Immature natural killer cell (primary cell): ENCODE measurements at regions not wholly inside any gene's neighbourhood (a gene's known extent, or its start where the extent isn't known, plus 50 kb on each side); places are given as distances from the start of the nearest gene placed in this dataset.
"Not testable (repeated sequence)": the region's sequence is repeated elsewhere in the genome, so short reads cannot be mapped to it uniquely, and the experiment has no call there.

ENCODE experiments used
- DNase-seq, 3 donors: peaks; one replicate each; pipeline ENCODE4 v3.0.0; 2022; ENCODE audit warnings: mixed read lengths in 1 of 3
- H3K27ac Mint-ChIP-seq, 6 donors: one replicate each; pipeline ENCODE4 v1.8.0; 2020; ENCODE audit warnings: mixed read lengths in 6 of 6, mild to moderate bottlenecking in 5 of 6, inconsistent platforms in 4 of 6, moderate library complexity in 3 of 6
- H3K27me3 Mint-ChIP-seq, 3 donors: one replicate each; pipeline ENCODE4 v1.8.0; 2020 to 2021; ENCODE audit warnings: low read depth in 3 of 3, mild to moderate bottlenecking in 3 of 3, mixed read lengths in 3 of 3, moderate library complexity in 3 of 3, inconsistent platforms in 1 of 3
- H3K36me3 Mint-ChIP-seq, 3 donors: one replicate each; pipeline ENCODE4 v1.8.0; 2020; ENCODE audit warnings: mixed read lengths in 3 of 3, inconsistent platforms in 2 of 3, mild to moderate bottlenecking in 2 of 3
- H3K4me1 Mint-ChIP-seq, 2 donors: one replicate each; pipeline ENCODE4 v1.8.0; 2020; ENCODE audit warnings: inconsistent platforms in 2 of 2, mild to moderate bottlenecking in 2 of 2, mixed read lengths in 2 of 2, moderate library complexity in 1 of 2
- H3K4me3 Mint-ChIP-seq, 5 donors: one replicate each; pipeline ENCODE4 v1.8.0; 2020; ENCODE audit warnings: mild to moderate bottlenecking in 5 of 5, mixed read lengths in 5 of 5, inconsistent platforms in 3 of 5, moderate library complexity in 3 of 5
- H3K9me3 Mint-ChIP-seq, 6 donors: one replicate each; pipeline ENCODE4 v1.8.0; 2020; ENCODE audit warnings: mild to moderate bottlenecking in 6 of 6, mixed read lengths in 6 of 6, inconsistent platforms in 4 of 6, moderate library complexity in 3 of 6

- H3K27ac Mint-ChIP-seq: no peak overlapping the region
- H3K36me3 Mint-ChIP-seq: no peaks in the 10 kb centered on the region
- H3K4me3 Mint-ChIP-seq: no peak overlapping the region
- no peak for DNase-seq
- H3K4me1 Mint-ChIP-seq: no peaks in the 10 kb centered on the region
- no peaks in the 10 kb centered on the region for H3K27me3 Mint-ChIP-seq
- H3K9me3 Mint-ChIP-seq: peaks cover 0 to 28% (median 7%) of the 10 kb centered on the region in 6 donors
Observed at GRCh38 chr14:30194741-30195148, 267.1 kb upstream of the PRKD1 start.

- peaks cover 0 to 19% (median 3%) of the 10 kb centered on the region in 6 donors for H3K9me3 Mint-ChIP-seq
- DNase-seq: no peak
- H3K4me3 Mint-ChIP-seq: no peak overlapping the region
- H3K4me1 Mint-ChIP-seq: no peaks in the 10 kb centered on the region
- H3K36me3 Mint-ChIP-seq: no peaks in the 10 kb centered on the region
- no peaks in the 10 kb centered on the region for H3K27me3 Mint-ChIP-seq
- no peak overlapping the region for H3K27ac Mint-ChIP-seq
Observed at GRCh38 chr14:30195941-30196340, 268.3 kb upstream of the PRKD1 start.

DNA sequence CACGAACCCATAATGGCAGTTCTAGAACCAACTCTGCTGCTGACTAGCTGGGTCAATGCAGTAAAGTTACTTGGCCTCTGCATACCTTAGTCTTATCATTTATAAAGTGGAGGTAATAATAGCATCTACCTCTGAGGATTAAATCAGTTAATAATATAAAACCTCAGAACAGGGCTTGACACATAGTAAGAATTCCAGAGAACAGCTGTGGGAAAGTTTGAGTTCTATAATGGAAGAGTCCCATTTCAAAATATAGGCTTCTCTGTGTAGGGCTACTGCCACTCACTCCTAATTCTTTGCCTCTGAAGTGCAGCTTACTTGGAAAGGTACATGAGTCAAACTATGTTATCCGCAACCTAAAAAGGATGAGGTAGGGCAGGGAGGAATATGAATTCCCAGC, 269.2 kb upstream of the PRKD1 start:
- H3K4me1 Mint-ChIP-seq: no peaks in the 10 kb centered on the region
- no peak overlapping the region for H3K4me3 Mint-ChIP-seq
- no peak overlapping the region for H3K27ac Mint-ChIP-seq
- peaks cover 0 to 15% (median 2%) of the 10 kb centered on the region in 6 donors for H3K9me3 Mint-ChIP-seq
- no peaks in the 10 kb centered on the region for H3K36me3 Mint-ChIP-seq
- no peaks in the 10 kb centered on the region for H3K27me3 Mint-ChIP-seq
- no peak for DNase-seq

DNA sequence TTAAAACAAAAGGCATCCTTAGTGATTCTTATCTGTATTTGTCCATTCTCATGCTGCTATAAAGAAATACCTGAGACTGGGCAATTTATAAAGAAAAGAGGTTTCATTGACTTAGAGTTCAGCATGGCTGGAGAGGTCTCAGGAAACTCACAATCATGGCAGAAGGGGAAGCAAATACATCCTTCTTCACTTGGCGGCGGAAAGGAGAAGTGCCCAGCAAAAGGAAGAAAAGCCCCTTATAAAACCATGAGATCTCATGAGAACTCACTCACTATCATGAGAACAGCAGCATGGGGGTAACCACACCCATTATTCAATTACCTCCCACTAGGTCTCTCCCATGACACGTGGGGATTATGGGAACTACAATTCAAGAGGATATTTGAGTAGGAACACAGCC, 271.1 kb upstream of the PRKD1 start:
- not testable (repeated sequence) for DNase-seq, H3K4me1 Mint-ChIP-seq, H3K9me3 Mint-ChIP-seq, H3K27ac Mint-ChIP-seq, H3K27me3 Mint-ChIP-seq, H3K4me3 Mint-ChIP-seq, H3K36me3 Mint-ChIP-seq

- Mint-ChIP-seq H3K36me3 (no peaks in the 10 kb centered on the region), H3K4me3 (no peak overlapping the region), H3K4me1 (no peaks in the 10 kb centered on the region), H3K27me3 (no peaks in the 10 kb centered on the region), H3K9me3 (peaks cover 0 to 11% (median 4%) of the 10 kb centered on the region in 6 donors), H3K27ac (no peak overlapping the region)
- no peak for DNase-seq
Observed at GRCh38 chr14:30204431-30204980, 276.9 kb upstream of the PRKD1 start.

DNA sequence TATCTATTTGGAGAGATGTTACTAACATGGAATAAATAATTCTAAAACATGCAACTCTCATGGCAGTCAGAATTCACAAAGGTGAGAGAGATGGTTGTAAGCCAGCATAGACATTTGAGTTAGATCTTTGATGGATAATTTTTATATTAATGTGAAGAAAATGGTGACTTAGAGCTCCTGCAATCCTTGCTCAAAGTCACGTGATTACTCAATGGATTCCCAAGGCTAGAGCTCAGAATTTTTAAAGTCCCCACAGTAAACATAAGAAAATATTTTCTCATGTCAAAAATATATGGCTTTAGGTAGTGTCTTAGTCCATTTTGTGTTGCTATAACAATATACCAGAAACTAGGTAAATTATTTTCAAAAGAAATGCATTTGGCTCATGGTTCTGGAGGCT, 281.5 kb upstream of the PRKD1 start:
- Mint-ChIP-seq H3K27ac (no peak overlapping the region), H3K27me3 (no peaks in the 10 kb centered on the region), H3K4me3 (no peak overlapping the region), H3K36me3 (no peaks in the 10 kb centered on the region), H3K4me1 (no peaks in the 10 kb centered on the region), H3K9me3 (peaks cover 0 to 13% (median 1%) of the 10 kb centered on the region in 6 donors)
- DNase-seq: no peak

GRCh38 chr14:30210630-30211029, 283.0 kb upstream of the PRKD1 start:
- Mint-ChIP-seq H3K4me3 (no peak overlapping the region), H3K27me3 (no peaks in the 10 kb centered on the region), H3K9me3 (peaks cover 0 to 10% (median 1%) of the 10 kb centered on the region in 6 donors), H3K27ac (no peak overlapping the region), H3K36me3 (no peaks in the 10 kb centered on the region), H3K4me1 (no peaks in the 10 kb centered on the region)
- DNase-seq: no peak

DNA sequence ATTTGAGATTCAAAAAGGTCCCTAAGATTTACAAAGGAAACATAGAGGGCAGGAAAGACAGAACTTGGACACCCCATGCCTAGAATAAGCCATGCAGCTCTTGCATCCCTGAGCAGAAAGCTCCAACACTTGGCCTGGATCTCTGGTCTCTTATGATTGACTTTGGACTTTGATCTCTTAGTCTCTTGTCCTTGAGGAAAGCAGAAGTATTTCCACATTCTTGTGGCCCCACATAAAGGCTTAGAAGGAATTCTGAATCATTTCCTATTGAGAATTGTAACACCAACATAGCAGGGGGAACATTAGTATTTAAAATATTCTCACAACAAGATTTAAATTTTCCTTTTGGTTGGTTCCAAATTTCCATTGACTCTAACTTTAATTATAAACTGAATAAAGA, 283.7 kb upstream of the PRKD1 start:
- Mint-ChIP-seq H3K27ac (no peak overlapping the region), H3K9me3 (peaks cover 0 to 10% (median 1%) of the 10 kb centered on the region in 6 donors), H3K4me1 (no peaks in the 10 kb centered on the region), H3K4me3 (no peak overlapping the region), H3K36me3 (no peaks in the 10 kb centered on the region), H3K27me3 (no peaks in the 10 kb centered on the region)
- DNase-seq: no peak

- no peak for DNase-seq
- H3K27me3 Mint-ChIP-seq: no peaks in the 10 kb centered on the region
- H3K4me3 Mint-ChIP-seq: no peak overlapping the region
- H3K4me1 Mint-ChIP-seq: no peaks in the 10 kb centered on the region
- peaks cover 0 to 8% (median 1%) of the 10 kb centered on the region in 6 donors for H3K9me3 Mint-ChIP-seq
- no peaks in the 10 kb centered on the region for H3K36me3 Mint-ChIP-seq
- H3K27ac Mint-ChIP-seq: no peak overlapping the region
Observed at GRCh38 chr14:30214014-30214413, 286.4 kb upstream of the PRKD1 start.

DNA sequence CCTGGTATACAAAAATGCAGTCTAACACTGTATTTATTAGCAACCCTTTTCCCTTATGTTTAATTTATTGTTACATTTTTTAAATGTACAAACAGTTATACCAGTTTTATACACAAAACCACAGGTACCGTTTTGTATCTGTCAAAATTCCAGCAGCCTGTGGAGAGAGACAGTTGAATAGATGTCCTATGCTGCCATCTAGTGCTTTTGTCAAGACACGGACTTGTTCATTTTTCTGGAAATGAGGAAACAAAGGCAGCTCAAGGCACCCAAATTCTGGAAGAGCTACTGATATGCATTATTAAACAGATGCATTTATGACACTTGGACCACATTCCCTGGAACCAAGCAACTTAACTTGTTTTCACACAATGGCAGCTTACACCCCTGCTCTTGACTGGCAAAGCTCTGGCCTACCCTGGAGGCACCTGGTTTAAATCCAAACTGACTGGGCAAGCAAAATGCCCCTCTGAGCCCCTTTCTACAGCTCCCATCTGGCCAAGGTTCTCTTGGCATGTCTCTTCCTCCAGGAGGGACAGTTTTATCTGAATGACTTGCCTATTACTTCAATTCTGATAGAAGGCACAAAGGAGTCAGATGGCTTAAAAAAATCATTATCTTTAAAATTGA, 286.9 kb upstream of the PRKD1 start:
- H3K27me3 Mint-ChIP-seq: no peaks in the 10 kb centered on the region
- peaks cover 0 to 8% (median 0%) of the 10 kb centered on the region in 6 donors for H3K9me3 Mint-ChIP-seq
- no peaks in the 10 kb centered on the region for H3K36me3 Mint-ChIP-seq
- no peak for DNase-seq
- H3K4me1 Mint-ChIP-seq: no peaks in the 10 kb centered on the region
- no peak overlapping the region for H3K4me3 Mint-ChIP-seq
- no peak overlapping the region for H3K27ac Mint-ChIP-seq

GRCh38 chr14:30218907-30219306, 291.3 kb upstream of the PRKD1 start:
- Mint-ChIP-seq H3K4me1 (no peaks in the 10 kb centered on the region), H3K27me3 (no peaks in the 10 kb centered on the region), H3K27ac (no peak overlapping the region), H3K4me3 (no peak overlapping the region), H3K9me3 (peaks cover 0 to 16% (median 2%) of the 10 kb centered on the region in 6 donors), H3K36me3 (no peaks in the 10 kb centered on the region)
- DNase-seq: no peak

GRCh38 chr14:30221546-30221945, 293.9 kb upstream of the PRKD1 start:
- Mint-ChIP-seq H3K4me3 (no peak overlapping the region), H3K4me1 (no peaks in the 10 kb centered on the region), H3K27ac (no peak overlapping the region), H3K36me3 (no peaks in the 10 kb centered on the region), H3K9me3 (peaks cover 0 to 23% (median 6%) of the 10 kb centered on the region in 6 donors), H3K27me3 (no peaks in the 10 kb centered on the region)
- DNase-seq: no peak

GRCh38 chr14:30223385-30223785, 295.7 kb upstream of the PRKD1 start:
- no peak for DNase-seq
- Mint-ChIP-seq H3K27me3 (no peaks in the 10 kb centered on the region), H3K9me3 (peaks cover 0 to 20% (median 6%) of the 10 kb centered on the region in 6 donors), H3K27ac (no peak overlapping the region), H3K4me1 (no peaks in the 10 kb centered on the region), H3K4me3 (no peak overlapping the region), H3K36me3 (no peaks in the 10 kb centered on the region)

DNA sequence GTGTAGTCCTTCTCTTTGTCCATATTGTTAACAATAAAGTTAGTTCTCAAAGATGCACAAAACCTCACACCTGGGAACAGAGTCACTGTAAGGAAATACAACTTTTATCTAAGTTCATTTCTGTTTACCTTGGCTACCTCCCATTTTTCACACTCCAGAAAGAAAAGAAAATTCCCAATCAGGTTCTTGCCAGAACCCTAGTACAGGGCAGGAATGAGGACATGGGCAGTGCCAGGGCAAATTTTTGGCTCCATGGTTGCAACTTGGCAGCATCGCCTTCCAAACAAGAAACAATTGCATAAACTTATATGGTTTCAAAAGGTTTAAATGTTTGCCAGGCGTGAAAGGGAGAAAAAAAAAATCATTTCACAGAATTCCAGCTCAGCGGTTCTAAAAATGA, 296.3 kb upstream of the PRKD1 start:
- no peak for DNase-seq
- Mint-ChIP-seq H3K36me3 (no peaks in the 10 kb centered on the region), H3K9me3 (peaks cover 0 to 20% (median 6%) of the 10 kb centered on the region in 6 donors), H3K4me3 (no peak overlapping the region), H3K4me1 (no peaks in the 10 kb centered on the region), H3K27ac (no peak overlapping the region), H3K27me3 (no peaks in the 10 kb centered on the region)

DNA sequence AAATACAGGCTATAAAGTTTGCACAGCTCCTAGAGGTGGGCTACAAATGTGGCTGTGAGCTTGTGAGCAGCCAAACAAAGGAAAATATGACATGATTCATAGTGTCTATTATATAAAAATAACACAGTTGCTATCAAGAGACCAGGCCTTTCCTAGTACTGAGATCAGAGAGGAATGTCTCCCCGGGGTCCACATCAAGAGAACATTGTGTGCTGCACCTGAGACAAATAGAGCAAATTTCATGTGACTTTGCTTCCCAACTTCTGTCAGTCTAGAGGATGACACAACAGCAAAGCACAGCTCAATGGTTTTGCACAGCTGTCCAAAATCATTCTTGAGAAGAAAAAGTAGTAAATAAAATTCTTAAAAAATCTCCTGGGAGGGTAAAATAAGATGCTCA, 297.5 kb upstream of the PRKD1 start:
- Mint-ChIP-seq H3K9me3 (peaks cover 0 to 20% (median 7%) of the 10 kb centered on the region in 6 donors), H3K27me3 (no peaks in the 10 kb centered on the region), H3K27ac (no peak overlapping the region), H3K4me1 (no peaks in the 10 kb centered on the region), H3K36me3 (no peaks in the 10 kb centered on the region), H3K4me3 (no peak overlapping the region)
- no peak for DNase-seq
